GM23338 (cell line): ENCODE measurements at regions not wholly inside any gene's neighbourhood (a gene's known extent, or its start where the extent isn't known, plus 50 kb on each side); places are given as distances from the start of the nearest gene placed in this dataset.
"Not testable (repeated sequence)": the region's sequence is repeated elsewhere in the genome, so short reads cannot be mapped to it uniquely, and the experiment has no call there.

ENCODE experiments used
- ATAC-seq: fragments of 200-7000 bp; cut with Tn5 transposase; 3 replicates; pipeline ENCODE4 v1.9.1; 2020
- DNase-seq: peaks from one replicate; pipeline ENCODE4 v3.0.0-alpha.2; 2015; ENCODE audit warnings: low spot score
- H2AFZ ChIP-seq: fragments of 200-600 bp; sonication (generic); 2 replicates; pipeline ENCODE4 v1.8.0; 2016; ENCODE audit warnings: antibody characterized with exemption, mild to moderate bottlenecking, moderate library complexity
- H3F3A ChIP-seq: fragments of 200-600 bp; sonication (generic); replicated peaks from 2 replicates; pipeline ENCODE4 v1.8.0; 2017; ENCODE audit warnings: antibody characterized with exemption, mixed run types, low read depth
- H3K27ac ChIP-seq: fragments of 200-600 bp; sonication (generic); 2 replicates; pipeline ENCODE4 v1.6.1; 2016; ENCODE audit warnings: low read depth
- H3K27me3 ChIP-seq: fragments of 200-600 bp; sonication (generic); 2 replicates; pipeline ENCODE4 v1.8.0; 2016; ENCODE audit warnings: mild to moderate bottlenecking, mixed run types, moderate library complexity; ENCODE audit not compliant: insufficient read depth
- H3K36me3 ChIP-seq: fragments of 200-600 bp; sonication (generic); 2 replicates; pipeline ENCODE4 v1.8.0; 2016; ENCODE audit warnings: mild to moderate bottlenecking; ENCODE audit not compliant: insufficient read depth
- H3K4me1 ChIP-seq: fragments of 200-600 bp; sonication (generic); 2 replicates; pipeline ENCODE4 v1.8.0; 2016; ENCODE audit warnings: mild to moderate bottlenecking, moderate library complexity; ENCODE audit not compliant: insufficient read depth
- H3K4me2 ChIP-seq: fragments of 200-600 bp; sonication (generic); 2 replicates; pipeline ENCODE4 v1.7.1; 2017; ENCODE audit warnings: mixed run types
- H3K4me3 ChIP-seq: fragments of 200-600 bp; sonication (generic); 2 replicates; pipeline ENCODE4 v1.6.1; 2016; ENCODE audit warnings: mixed run types
- H3K79me2 ChIP-seq: fragments of 200-600 bp; sonication (generic); replicated peaks from 2 replicates; pipeline ENCODE4 v1.8.0; 2017; ENCODE audit warnings: mild to moderate bottlenecking; ENCODE audit not compliant: insufficient read depth
- H3K9me2 ChIP-seq: fragments of 200-600 bp; sonication (generic); 2 replicates; pipeline ENCODE4 v1.8.0; 2017; ENCODE audit not compliant: insufficient read depth
- H4K20me1 ChIP-seq: fragments of 200-600 bp; sonication (generic); replicated peaks from 2 replicates; pipeline ENCODE4 v1.8.0; 2017; ENCODE audit warnings: mild to moderate bottlenecking; ENCODE audit not compliant: insufficient read depth
- H3K27ac Mint-ChIP-seq: 2 replicates; pipeline ENCODE4 v1.8.0; 2020; ENCODE audit warnings: inconsistent platforms, mild to moderate bottlenecking, moderate library complexity, mixed read lengths
- H3K27me3 Mint-ChIP-seq: 3 replicates; pipeline ENCODE4 v1.8.0; 2022; ENCODE audit warnings: low read depth, mild to moderate bottlenecking, moderate library complexity, mixed read lengths, inconsistent platforms; ENCODE audit not compliant: insufficient read depth, poor library complexity
- H3K36me3 Mint-ChIP-seq: 3 replicates; pipeline ENCODE4 v1.8.0; 2021; ENCODE audit warnings: low read depth, mild to moderate bottlenecking, inconsistent platforms, moderate library complexity, mixed read lengths
- H3K4me1 Mint-ChIP-seq: 3 replicates; pipeline ENCODE4 v1.8.0; 2020; ENCODE audit warnings: mild to moderate bottlenecking, inconsistent platforms, mixed read lengths
- H3K4me3 Mint-ChIP-seq: 3 replicates; pipeline ENCODE4 v1.8.0; 2021; ENCODE audit warnings: moderate library complexity, mild to moderate bottlenecking, inconsistent platforms, mixed read lengths
- H3K9me3 Mint-ChIP-seq: 3 replicates; pipeline ENCODE4 v1.8.0; 2020; ENCODE audit warnings: moderate library complexity, mild to moderate bottlenecking, inconsistent platforms, mixed read lengths
- CREB1 ChIP-seq: fragments of 250-450 bp; sonication (Bioruptor Pico); IDR thresholded peaks from 2 replicates; pipeline ENCODE4 v1.5.0; 2020; ENCODE audit warnings: low read depth, mild to moderate bottlenecking, moderate library complexity
- CTCF ChIP-seq, 2 experiments: fragments of 200-600 bp in 1 of 2; sonication (generic) in 1 of 2; conservative IDR thresholded peaks; 2 replicates each; pipeline versions ENCODE4 v1.5.1 to v1.6.1; 2016 to 2017; ENCODE audit warnings: antibody characterized with exemption in 2 of 2, low read depth in 2 of 2, mild to moderate bottlenecking in 2 of 2, moderate library complexity in 1 of 2
- EZH2 ChIP-seq: fragments of 200-600 bp; sonication (generic); IDR thresholded peaks from one replicate; pipeline ENCODE4 v1.8.0; 2017; ENCODE audit warnings: antibody characterized with exemption, mild to moderate bottlenecking, low read depth; ENCODE audit not compliant: unreplicated experiment
- EZH2phosphoT487 ChIP-seq: fragments of 200-600 bp; sonication (generic); IDR thresholded peaks from one replicate; pipeline ENCODE4 v1.8.1; 2018; ENCODE audit warnings: antibody characterized with exemption; ENCODE audit not compliant: unreplicated experiment
- JUNB ChIP-seq: IDR thresholded peaks from one replicate; pipeline ENCODE4 v1.6.1; 2016; ENCODE audit warnings: antibody characterized with exemption; ENCODE audit not compliant: unreplicated experiment
- NANOG ChIP-seq: IDR thresholded peaks from 2 replicates; pipeline ENCODE4 v1.6.1; 2016; ENCODE audit warnings: antibody characterized with exemption, borderline replicate concordance
- POLR2AphosphoS5 ChIP-seq: IDR thresholded peaks from 2 replicates; pipeline ENCODE4 v1.6.1; 2016; ENCODE audit warnings: antibody characterized with exemption, low read depth
- REST ChIP-seq: IDR thresholded peaks from one replicate; pipeline ENCODE4 v1.6.1; 2018; ENCODE audit warnings: antibody characterized with exemption; ENCODE audit not compliant: unreplicated experiment
- STAT1 ChIP-seq: IDR thresholded peaks from one replicate; pipeline ENCODE4 v1.6.1; 2016; ENCODE audit warnings: antibody characterized with exemption; ENCODE audit not compliant: unreplicated experiment
- ZNF331 ChIP-seq: fragments of 250-450 bp; sonication (Bioruptor Pico); IDR thresholded peaks from 2 replicates; pipeline ENCODE4 v1.5.0; 2020; ENCODE audit warnings: low read depth, mild to moderate bottlenecking, moderate library complexity
- ZNF462 ChIP-seq: fragments of 250-450 bp; sonication (Bioruptor Pico); IDR thresholded peaks from 2 replicates; pipeline ENCODE4 v1.5.0; 2020; ENCODE audit warnings: mild to moderate bottlenecking, moderate library complexity

- not testable (repeated sequence) for H3K27ac Mint-ChIP-seq
Measured at GRCh38 chr9:97778740-97779139, 74.3 kb upstream of the FOXE1 start.

GRCh38 chr9:97779608-97780007 lies 73.4 kb upstream of the FOXE1 start:
- ATAC-seq (no peak), DNase-seq (no peak)
- Histone ChIP-seq H3K4me2 (no peak overlapping the region), H3K4me1 (no peaks in the 10 kb centered on the region), H3K27ac (no peak overlapping the region), H2AFZ (no peak overlapping the region), H3K36me3 (no peaks in the 10 kb centered on the region), H3K79me2 (no peaks in the 10 kb centered on the region), H4K20me1 (no peaks in the 10 kb centered on the region), H3K9me2 (peaks cover 2% of the 10 kb centered on the region; the same call in 1 of the 2 replicates), H3K4me3 (no peak overlapping the region), H3K27me3 (no peaks in the 10 kb centered on the region), H3F3A (no peaks in the 10 kb centered on the region)
- Mint-ChIP-seq H3K9me3 (peaks cover 33% of the 10 kb centered on the region), H3K27ac (no peak overlapping the region), H3K4me3 (no peak overlapping the region), H3K27me3 (peaks cover 2% of the 10 kb centered on the region), H3K36me3 (peaks cover 15% of the 10 kb centered on the region; the same call in 2 of the 3 replicates), H3K4me1 (no peaks in the 10 kb centered on the region)
- TF ChIP-seq JUNB (no peak), EZH2phosphoT487 (no peak), CREB1 (CRISPR knock-in tag) (no peak), STAT1 (no peak), POLR2AphosphoS5 (no peak), CTCF (conservative IDR thresholded peaks at IDR 0.05; ENCODE audit: low read depth in 2 of 2) (no peak), ZNF331 (no peak), REST (no peak), EZH2 (no peak), NANOG (no peak), ZNF462 (CRISPR knock-in tag) (no peak)

More at GRCh38 chr9:97778740-97779139, 74.3 kb upstream of the FOXE1 start:
- H2AFZ ChIP-seq, H3K27ac ChIP-seq, H4K20me1 ChIP-seq, H3K4me3 Mint-ChIP-seq, H3K4me1 ChIP-seq, H3K36me3 ChIP-seq, H3K9me2 ChIP-seq, H3K4me2 ChIP-seq, H3K4me1 Mint-ChIP-seq, H3K79me2 ChIP-seq, H3K27me3 Mint-ChIP-seq, DNase-seq, H3K4me3 ChIP-seq, H3F3A ChIP-seq, H3K27me3 ChIP-seq, ATAC-seq: not testable (repeated sequence)
- H3K36me3 Mint-ChIP-seq, result peaks cover 15% of the 10 kb centered on the region; the same call in 2 of the 3 replicates
- H3K9me3 Mint-ChIP-seq, result peaks cover 33% of the 10 kb centered on the region
